Endothelial cell of umbilical vein (primary cell): ENCODE measurements at regions not wholly inside any gene's neighbourhood (a gene's known extent, or its start where the extent isn't known, plus 50 kb on each side); places are given as distances from the start of the nearest gene placed in this dataset.

Source experiments
- BruUV-seq: library from RNA; stranded (reverse); fragments of 400-500 nt; replicated peaks from 2 replicates; lab custom pipeline; 2021; lab: Mats Ljungman, UMichigan
- CTCF ChIA-PET: fragments of 300-600, 350-600 bp; sonication (Branson Sonifier 250); formaldehyde crosslinking; loops from one replicate; lab custom pipeline; 2021; ENCODE audit warnings: antibody characterized with exemption, inconsistent platforms; lab: Charles Lee
- POLR2A ChIA-PET: fragments of 300-600, 350-600 bp; sonication (Branson Sonifier 250); formaldehyde crosslinking; loops from one replicate; lab custom pipeline; 2021; ENCODE audit warnings: antibody characterized with exemption, inconsistent platforms; lab: Charles Lee
- DNase-seq: peaks from one replicate; pipeline ENCODE4 v3.0.0-alpha.2; 2011; ENCODE audit warnings: low read depth, low spot score
- FAIRE-seq: peaks from 2 replicates; lab custom pipeline; 2011; peaks lifted over from hg19 to GRCh38; lab: Jason Lieb, UNC
- H2AFZ ChIP-seq: 2 replicates; pipeline ENCODE4 v1.6.0; 2012; ENCODE audit warnings: low read depth, low read length, control low read depth, inconsistent platforms
- H3K27ac ChIP-seq: 2 replicates; pipeline ENCODE4 v1.5.1; 2011; ENCODE audit warnings: low read depth, mild to moderate bottlenecking, control low read depth, low read length, moderate library complexity; ENCODE audit not compliant: insufficient read depth
- H3K27me3 ChIP-seq, 2 experiments: 2 replicates each; pipeline versions ENCODE4 v1.6.0 to v1.6.1; 2011; ENCODE audit warnings: low read length in 2 of 2, mixed read lengths in 1 of 2; ENCODE audit not compliant: control insufficient read depth in 2 of 2, insufficient read depth in 2 of 2
- H3K36me3 ChIP-seq, 2 experiments: 2 replicates in 1 of 2; 3 replicates in 1 of 2; pipeline ENCODE4 v1.5.1; 2011; ENCODE audit warnings: low read length in 2 of 2, mild to moderate bottlenecking in 1 of 2, moderate library complexity in 1 of 2; ENCODE audit not compliant: control insufficient read depth in 2 of 2, insufficient read depth in 2 of 2; ENCODE audit errors: extremely low read depth in 1 of 2
- H3K4me1 ChIP-seq: 3 replicates; pipeline ENCODE4 v1.5.1; 2011; ENCODE audit warnings: mild to moderate bottlenecking, low read length; ENCODE audit not compliant: control insufficient read depth, insufficient read depth; ENCODE audit errors: extremely low read depth
- H3K4me2 ChIP-seq: 2 replicates; pipeline ENCODE4 v1.6.1; 2011; ENCODE audit warnings: low read length, control low read depth, mixed read lengths; ENCODE audit not compliant: insufficient read depth
- H3K4me3 ChIP-seq, 3 experiments: fragments of 200-600 bp in 1 of 3; sonication (generic), shearing (Covaris generic) in 1 of 3; replicated peaks in 1 of 3; 2 replicates each; pipeline ENCODE4 v1.5.1; 2011 to 2016; ENCODE audit warnings: control low read depth in 3 of 3, low read length in 3 of 3, mild to moderate bottlenecking in 2 of 3, inconsistent platforms in 1 of 3, low read depth in 1 of 3, moderate library complexity in 1 of 3; ENCODE audit not compliant: insufficient read depth in 1 of 3
- H3K79me2 ChIP-seq: 2 replicates; pipeline ENCODE4 v1.6.0; 2012; ENCODE audit warnings: low read length, inconsistent platforms; ENCODE audit not compliant: control insufficient read depth, insufficient read depth
- H3K9ac ChIP-seq: replicated peaks from 2 replicates; pipeline ENCODE3; 2011; ENCODE audit warnings: low read length, control low read depth; ENCODE audit not compliant: insufficient read depth; ENCODE audit errors: extremely low read depth
- H3K9me1 ChIP-seq: replicated peaks from 3 replicates; pipeline ENCODE4 v1.6.0; 2011; ENCODE audit warnings: mild to moderate bottlenecking, low read length; ENCODE audit not compliant: control insufficient read depth, insufficient read depth; ENCODE audit errors: extremely low read depth
- H3K9me3 ChIP-seq: replicated peaks from 2 replicates; pipeline ENCODE4 v1.5.1; 2012; ENCODE audit warnings: low read length, inconsistent platforms; ENCODE audit not compliant: control insufficient read depth, insufficient read depth
- H4K20me1 ChIP-seq: replicated peaks from 2 replicates; pipeline ENCODE3; 2011; ENCODE audit warnings: mild to moderate bottlenecking, low read length; ENCODE audit not compliant: control insufficient read depth, insufficient read depth; ENCODE audit errors: extremely low read depth
- EZH2 ChIP-seq: IDR thresholded peaks from 2 replicates; pipeline ENCODE4 v1.6.1; 2012; ENCODE audit warnings: borderline replicate concordance, low read depth, mild to moderate bottlenecking, moderate library complexity, low read length, inconsistent platforms; ENCODE audit not compliant: severe bottlenecking
- FOS ChIP-seq: IDR thresholded peaks from 2 replicates; pipeline ENCODE4 v1.6.1; 2011; ENCODE audit warnings: mild to moderate bottlenecking, low read length, moderate library complexity, borderline replicate concordance; ENCODE audit not compliant: insufficient read depth
- GATA2 ChIP-seq: IDR thresholded peaks from 2 replicates; pipeline ENCODE4 v1.7.0; 2011; ENCODE audit warnings: low read depth, mild to moderate bottlenecking, moderate library complexity, mixed read lengths, low read length; ENCODE audit not compliant: insufficient read length, insufficient read depth
- JUN ChIP-seq: IDR thresholded peaks from 2 replicates; pipeline ENCODE4 v1.6.1; 2011; ENCODE audit warnings: borderline replicate concordance, low read depth; ENCODE audit not compliant: insufficient read length, insufficient read depth
- MYC ChIP-seq: IDR thresholded peaks from one replicate; pipeline ENCODE4 v1.6.1; 2011; ENCODE audit warnings: mild to moderate bottlenecking, low read depth, low read length
- POLR2A ChIP-seq: IDR thresholded peaks from 2 replicates; pipeline ENCODE4 v1.6.1; 2012; ENCODE audit warnings: low read depth, mild to moderate bottlenecking, control low read depth, low read length
- POLR2AphosphoS5 ChIP-seq: IDR thresholded peaks from 2 replicates; pipeline ENCODE4 v1.6.1; 2012; ENCODE audit warnings: low read depth, mild to moderate bottlenecking, control low read depth, low read length, moderate library complexity; ENCODE audit not compliant: insufficient read depth
- dilution Hi-C: fragments of 300-500 bp; cut with MboI; formaldehyde crosslinking; loops from one replicate; pipeline ENCODE4 v1.15.0; 2019; ENCODE audit warnings: low sequenced_read_pairs; ENCODE audit not compliant: extremely low pct_ligation_motif_present
- intact Hi-C: fragments of 100-400 bp; cut with micrococcal nuclease; formaldehyde crosslinking; loops from one replicate; pipeline ENCODE4 v1.10.0; 2022
- TF ChIP-seq, protein P1 (sequence below), 2 donors: IDR thresholded peaks; 1 replicate in 1 of 2; 2 replicates in 1 of 2; pipeline ENCODE4 v1.5.1; 2011; ENCODE audit warnings: low read length in 2 of 2, mild to moderate bottlenecking in 2 of 2, moderate library complexity in 2 of 2, control low read depth in 1 of 2, inconsistent platforms in 1 of 2, low read depth in 1 of 2; ENCODE audit not compliant: insufficient read depth in 1 of 2; ENCODE audit errors: extremely low read depth in 1 of 2
- TF ChIP-seq, protein P2 (sequence below): IDR thresholded peaks from 2 replicates; pipeline ENCODE4 v1.6.1; 2011; ENCODE audit not compliant: insufficient read depth, insufficient read length

DNA sequence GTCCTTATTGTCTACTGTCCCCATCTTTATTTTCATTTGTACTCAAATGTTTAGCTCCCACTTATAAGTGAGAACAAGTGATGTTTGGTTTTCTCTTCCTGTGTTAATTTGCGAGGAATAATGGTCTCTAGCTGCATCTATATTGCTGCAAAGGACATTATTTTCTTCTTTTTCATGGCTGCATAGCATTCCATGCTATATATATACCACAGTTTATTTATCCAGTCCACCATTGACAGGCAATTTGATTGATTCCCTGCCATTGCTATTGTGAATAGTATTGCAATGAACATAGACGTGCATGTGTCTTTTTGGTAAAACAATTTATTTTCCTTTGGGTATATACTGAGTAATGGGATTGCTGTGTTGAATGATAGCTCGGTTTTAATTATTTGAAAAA, 1545.8 kb upstream of the RAG2 start:
- H3K9me1 ChIP-seq = no peaks in the 10 kb centered on the region
- H3K4me3 ChIP-seq = no peak overlapping the region
- no peak overlapping the region for H2AFZ ChIP-seq
- ChIA-PET CTCF (no interaction called here), POLR2A (no interaction called here)
- FAIRE-seq = no peak
- BruUV-seq = no TSS peak
- no peak overlapping the region for H3K27ac ChIP-seq
- no peaks in the 10 kb centered on the region for H3K4me1 ChIP-seq
- no peak overlapping the region for H3K4me2 ChIP-seq
- no peak overlapping the region for H3K9ac ChIP-seq
- H3K36me3 ChIP-seq = no peaks in the 10 kb centered on the region
- TF ChIP-seq JUN = no peak
- TF ChIP-seq GATA2 = no peak
- TF ChIP-seq POLR2AphosphoS5 = no peak
- no peak for TF ChIP-seq MYC
- TF ChIP-seq FOS = no peak
- TF ChIP-seq POLR2A = no peak
- TF ChIP-seq EZH2 = no peak
- TF ChIP-seq, protein P1, sequence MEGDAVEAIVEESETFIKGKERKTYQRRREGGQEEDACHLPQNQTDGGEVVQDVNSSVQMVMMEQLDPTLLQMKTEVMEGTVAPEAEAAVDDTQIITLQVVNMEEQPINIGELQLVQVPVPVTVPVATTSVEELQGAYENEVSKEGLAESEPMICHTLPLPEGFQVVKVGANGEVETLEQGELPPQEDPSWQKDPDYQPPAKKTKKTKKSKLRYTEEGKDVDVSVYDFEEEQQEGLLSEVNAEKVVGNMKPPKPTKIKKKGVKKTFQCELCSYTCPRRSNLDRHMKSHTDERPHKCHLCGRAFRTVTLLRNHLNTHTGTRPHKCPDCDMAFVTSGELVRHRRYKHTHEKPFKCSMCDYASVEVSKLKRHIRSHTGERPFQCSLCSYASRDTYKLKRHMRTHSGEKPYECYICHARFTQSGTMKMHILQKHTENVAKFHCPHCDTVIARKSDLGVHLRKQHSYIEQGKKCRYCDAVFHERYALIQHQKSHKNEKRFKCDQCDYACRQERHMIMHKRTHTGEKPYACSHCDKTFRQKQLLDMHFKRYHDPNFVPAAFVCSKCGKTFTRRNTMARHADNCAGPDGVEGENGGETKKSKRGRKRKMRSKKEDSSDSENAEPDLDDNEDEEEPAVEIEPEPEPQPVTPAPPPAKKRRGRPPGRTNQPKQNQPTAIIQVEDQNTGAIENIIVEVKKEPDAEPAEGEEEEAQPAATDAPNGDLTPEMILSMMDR (IDR thresholded peaks at IDR 0.05; ENCODE audit: extremely low read depth in 1 of 2, insufficient read depth in 1 of 2, low read depth in 1 of 2, low read length in 2 of 2) = no peak
- TF ChIP-seq, protein P2, sequence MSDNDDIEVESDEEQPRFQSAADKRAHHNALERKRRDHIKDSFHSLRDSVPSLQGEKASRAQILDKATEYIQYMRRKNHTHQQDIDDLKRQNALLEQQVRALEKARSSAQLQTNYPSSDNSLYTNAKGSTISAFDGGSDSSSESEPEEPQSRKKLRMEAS = no peak
- H3K27me3 ChIP-seq = no peaks in the 10 kb centered on the region
- intact Hi-C loops = no loop called here
- no peaks in the 10 kb centered on the region for H3K79me2 ChIP-seq
- H4K20me1 ChIP-seq = no peaks in the 10 kb centered on the region
- DNase-seq = no peak
- H3K9me3 ChIP-seq = no peaks in the 10 kb centered on the region
- dilution Hi-C loops = no loop called here
